ENCODE measurements at regions not wholly inside any gene's neighbourhood (a gene's known extent, or its start where the extent isn't known, plus 50 kb on each side); places are given as distances from the start of the nearest gene placed in this dataset.
"Not testable (repeated sequence)": the region's sequence is repeated elsewhere in the genome, so short reads cannot be mapped to it uniquely, and the experiment has no call there.

DNA sequence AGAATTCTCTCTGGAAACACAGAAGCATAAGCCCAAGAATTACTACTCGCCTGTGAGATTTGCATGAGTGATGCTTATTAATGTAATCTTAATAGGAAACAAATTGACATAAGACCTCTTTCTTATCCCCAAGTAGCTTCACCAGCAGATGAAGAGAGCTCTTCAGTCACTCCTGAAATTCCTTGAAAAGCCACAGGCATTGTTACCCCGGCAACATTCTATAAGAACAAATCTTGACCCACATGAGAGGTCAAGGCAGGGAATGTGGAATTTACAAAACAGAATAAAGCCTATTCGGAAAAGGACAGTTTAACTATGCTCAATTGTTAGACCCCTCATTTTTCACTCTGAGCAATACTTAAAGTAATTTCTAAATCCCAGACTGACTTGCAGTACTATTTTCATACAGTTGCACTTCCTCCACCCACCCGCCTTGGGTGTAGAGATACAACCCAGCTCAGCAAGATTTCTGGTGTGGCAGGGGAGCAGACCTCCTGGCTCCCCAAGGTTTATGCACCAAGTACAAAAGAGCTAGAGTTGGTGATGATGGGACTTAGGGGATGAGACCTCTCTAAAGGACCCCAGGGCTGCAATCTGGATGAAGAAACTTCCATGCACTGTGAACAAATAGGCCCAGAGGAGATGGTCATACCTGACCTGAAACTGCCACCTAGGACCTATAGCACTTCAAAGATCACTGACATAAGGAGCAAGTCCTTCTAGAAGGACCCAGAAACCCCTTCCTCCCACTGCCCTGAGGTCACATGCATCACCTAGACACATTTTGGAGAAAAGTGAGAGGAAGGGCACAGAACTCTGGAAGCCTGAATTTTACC lies 242.1 kb downstream of the ZNF608 start:
- DNase-seq, result no peak

DNA sequence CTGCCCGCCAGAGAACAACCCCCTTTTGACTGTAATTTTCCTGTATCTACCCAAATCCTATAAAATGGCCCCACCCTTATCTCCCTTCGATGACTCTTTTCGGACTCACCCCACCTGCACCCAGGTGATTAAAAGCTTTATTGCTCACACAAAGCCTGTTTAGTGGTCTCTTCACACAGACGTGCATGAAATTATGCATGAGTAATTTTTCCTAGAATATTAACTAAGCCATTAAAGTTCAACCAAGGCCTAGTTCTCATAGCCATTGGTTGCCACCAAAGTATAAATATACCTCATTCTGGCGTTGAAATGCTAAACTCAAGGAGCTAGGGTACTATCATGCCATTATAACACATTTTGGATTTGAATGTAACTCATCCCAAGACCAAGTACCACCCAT lies 243.9 kb downstream of the ZNF608 start:
- no peak for DNase-seq

DNA sequence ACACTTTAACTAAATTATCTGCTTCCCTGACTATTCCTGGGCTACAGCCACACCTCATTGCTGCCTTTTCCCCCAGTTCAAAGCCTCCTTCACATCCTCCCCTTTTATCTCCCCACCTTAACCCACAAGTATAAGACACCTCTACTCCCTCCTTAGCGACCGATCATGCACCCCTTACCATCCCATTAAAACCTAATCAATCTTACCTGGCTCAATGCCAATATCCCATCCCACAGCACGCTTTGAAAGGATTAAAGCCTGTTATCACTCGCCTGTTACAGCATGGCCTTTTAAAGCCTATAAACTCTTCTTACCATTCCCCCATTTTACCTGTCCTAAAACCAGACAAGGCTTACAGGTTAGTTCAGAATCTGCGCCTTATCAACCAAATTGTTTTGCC lies 246.6 kb downstream of the ZNF608 start:
- DNase-seq, result not testable (repeated sequence)

- not testable (repeated sequence) for DNase-seq
Measured at GRCh38 chr5:124496968-124497367, 249.5 kb downstream of the ZNF608 start.

GRCh38 chr5:124494540-124495116 lies 251.8 kb downstream of the ZNF608 start:
- DNase-seq, result no peak

DNA sequence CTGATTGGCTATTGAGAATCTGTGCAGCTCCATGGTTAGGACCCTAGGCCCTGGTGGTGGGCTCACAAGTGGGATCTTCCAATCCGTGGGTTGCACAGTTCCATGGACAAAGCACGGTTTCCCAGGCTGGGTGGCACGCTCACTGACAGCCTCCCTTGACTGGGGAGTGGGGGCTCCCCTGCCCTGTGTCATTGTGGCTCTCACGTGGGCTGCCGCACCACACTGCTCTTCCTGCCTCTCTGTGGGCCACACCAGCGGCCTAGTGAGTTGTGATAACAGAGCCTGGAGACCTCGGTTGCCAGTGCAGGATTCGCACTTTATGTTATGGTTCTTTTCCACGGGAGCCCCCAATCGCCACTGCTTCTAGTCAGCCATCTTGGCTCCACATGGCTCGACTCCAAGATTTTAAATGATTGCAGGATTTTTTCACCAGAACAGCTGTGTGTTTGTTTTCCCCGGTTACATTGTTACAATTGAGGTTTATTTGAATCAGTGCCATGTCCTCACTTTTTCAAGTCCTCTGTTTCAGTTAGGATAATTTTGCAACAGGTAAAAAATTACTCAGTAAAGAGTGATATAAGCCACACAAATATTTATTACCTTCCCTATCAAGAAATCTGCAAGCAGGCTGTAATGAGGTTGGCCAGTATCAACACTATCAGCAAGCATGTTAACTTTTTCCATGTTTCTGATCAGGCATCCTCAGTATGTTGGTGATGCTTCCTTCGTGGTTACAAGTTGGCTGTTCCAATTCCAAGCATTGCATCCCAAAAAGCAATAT lies 253.8 kb downstream of the ZNF608 start:
- DNase-seq, result no peak

- not testable (repeated sequence) for DNase-seq
Measured at GRCh38 chr5:124490315-124490714, 256.1 kb downstream of the ZNF608 start.

GRCh38 chr5:124481419-124481818 lies 265.0 kb downstream of the ZNF608 start:
- no peak for DNase-seq

- no peak for DNase-seq
Measured at GRCh38 chr5:124480964-124481363, 265.5 kb downstream of the ZNF608 start.

DNA sequence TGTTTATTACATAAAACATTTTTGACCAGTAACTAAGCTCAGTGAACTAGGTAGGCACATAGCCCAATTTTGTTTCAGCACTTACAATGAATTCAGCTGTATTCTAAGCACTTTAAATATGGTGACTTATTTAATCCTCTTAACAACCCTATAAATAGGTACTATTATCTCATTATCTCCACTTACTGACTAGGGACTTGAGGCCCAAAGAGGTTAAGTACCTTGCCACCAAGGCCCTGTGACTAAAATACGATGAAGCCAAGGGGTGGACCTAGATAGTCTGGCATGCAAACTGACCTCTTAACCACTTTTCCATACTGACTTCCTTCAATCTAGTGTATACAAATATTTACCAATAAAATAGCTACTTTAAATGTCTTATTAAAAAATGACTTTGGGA lies 266.4 kb downstream of the ZNF608 start:
- DNase-seq, result no peak

DNA sequence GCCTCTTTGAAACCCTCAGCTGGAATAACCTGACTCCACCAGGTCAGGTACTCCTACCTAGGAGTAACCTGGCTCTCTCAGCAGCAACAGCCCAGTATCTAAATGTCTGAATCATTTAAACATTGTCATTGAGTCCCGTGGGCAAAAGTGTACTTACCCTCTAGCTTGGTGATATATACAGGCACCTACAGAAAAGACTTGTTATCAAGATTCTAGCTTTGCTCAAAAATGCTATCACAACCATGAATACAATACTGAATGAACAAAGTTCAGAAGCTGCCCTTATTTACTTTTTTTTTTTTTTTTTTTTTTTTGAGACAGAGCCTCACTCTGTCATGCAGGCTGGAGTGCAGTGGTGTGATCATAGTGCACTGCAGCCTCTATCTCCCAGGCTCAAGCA lies 268.2 kb downstream of the ZNF608 start:
- DNase-seq, result no peak

- DNase-seq, result peak; percentile 7 to 49
Measured at GRCh38 chr5:124477577-124477976, 268.9 kb downstream of the ZNF608 start.

GRCh38 chr5:124477062-124477461 lies 269.4 kb downstream of the ZNF608 start:
- no peak for DNase-seq

- no peak for DNase-seq
Measured at GRCh38 chr5:124474528-124475215, 271.8 kb downstream of the ZNF608 start.

DNA sequence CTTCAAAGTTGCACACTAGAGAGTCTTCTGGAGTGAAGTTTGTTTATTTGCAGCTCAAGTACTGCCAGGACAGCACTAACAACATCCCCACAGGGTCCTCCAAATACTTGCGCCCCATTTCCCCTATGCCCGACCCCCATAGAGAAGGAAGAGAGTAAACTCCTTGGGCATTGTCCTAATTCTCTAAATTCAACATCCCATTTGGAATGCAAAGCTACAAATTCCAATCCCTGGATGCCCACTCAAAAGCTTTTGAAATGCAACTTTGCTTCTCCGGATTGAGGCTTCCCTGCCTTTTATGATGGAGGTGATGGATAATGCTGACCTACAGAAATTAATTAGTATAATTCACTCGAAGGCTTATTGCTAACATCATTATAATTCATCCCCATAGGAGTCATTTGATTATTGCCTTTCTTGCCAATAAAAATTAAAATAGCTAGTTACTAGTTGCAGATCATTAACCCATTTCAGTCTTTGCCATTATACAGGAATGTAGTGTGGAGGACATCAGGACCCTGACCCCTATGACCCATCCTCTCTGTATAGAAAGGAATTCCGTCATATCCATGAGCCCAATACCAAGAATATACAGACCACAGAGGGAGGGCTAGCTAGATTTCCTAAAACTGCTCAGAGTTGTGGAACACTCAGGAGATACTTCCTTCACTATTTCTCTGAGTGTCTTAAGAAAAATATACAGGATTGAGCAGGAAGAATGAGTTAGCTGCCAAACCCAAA lies 277.6 kb downstream of the ZNF608 start:
- DNase-seq, result no peak

- no peak for DNase-seq
Measured at GRCh38 chr5:124467745-124468144, 278.7 kb downstream of the ZNF608 start.

GRCh38 chr5:124466011-124466410 lies 280.4 kb downstream of the ZNF608 start:
- no peak for DNase-seq

DNA sequence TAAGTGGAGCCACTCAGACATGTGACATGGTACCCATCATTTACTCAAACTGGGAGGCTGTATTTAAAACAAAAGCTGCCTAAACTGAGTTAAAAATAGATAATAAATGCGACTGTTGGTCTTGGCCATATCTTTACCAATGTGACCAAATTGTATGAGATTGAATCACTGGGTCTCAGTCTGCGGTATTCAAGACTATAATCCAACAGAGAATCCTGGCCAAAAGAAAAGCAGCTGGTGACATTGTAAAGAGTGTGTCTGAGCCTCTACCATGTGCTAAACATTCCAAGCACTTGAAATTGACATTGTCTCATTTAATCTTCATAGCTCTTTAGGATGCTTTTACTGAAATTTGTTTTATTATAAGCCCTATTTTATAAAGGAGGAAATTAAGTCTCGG lies 282.6 kb downstream of the ZNF608 start:
- DNase-seq, result no peak

DNA sequence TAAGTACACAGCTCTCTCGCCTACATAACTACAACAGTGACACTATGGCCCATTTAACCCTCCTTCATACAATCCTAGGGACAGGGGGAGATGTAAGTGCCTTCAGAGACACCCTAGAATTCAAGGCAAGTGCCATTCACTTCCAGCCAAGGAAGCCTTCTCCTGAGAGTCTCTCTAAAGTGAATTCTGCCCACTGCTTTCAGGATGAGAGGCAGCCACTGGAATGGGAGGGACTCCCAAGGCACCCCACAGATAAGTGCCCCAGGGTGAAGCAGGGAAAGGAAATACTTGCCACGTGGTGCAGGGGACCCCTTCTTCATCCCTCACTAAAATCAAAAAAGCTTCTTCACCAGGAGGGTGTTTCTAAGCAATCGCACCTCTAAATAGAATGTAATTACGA lies 283.7 kb downstream of the ZNF608 start:
- DNase-seq, result no peak

- DNase-seq, result peak in 1 of 2 donors; percentile 22
Measured at GRCh38 chr5:124461941-124462340, 284.5 kb downstream of the ZNF608 start.

GRCh38 chr5:124461157-124461556 lies 285.3 kb downstream of the ZNF608 start:
- no peak for DNase-seq

GRCh38 chr5:124460642-124461041 lies 285.8 kb downstream of the ZNF608 start:
- DNase-seq, result no peak
